Activated CD4-positive, alpha-beta T cell treated with anti-CD3 and anti-CD28 coated beads, Interleukin-2, Interleukin-6, amounts not matched to agents 100 ng/mL and 50 ng/mL, durations not matched to agents 16 hours and 8 hours (primary cell): ENCODE measurements at regions not wholly inside any gene's neighbourhood (a gene's known extent, or its start where the extent isn't known, plus 50 kb on each side); places are given as distances from the start of the nearest gene placed in this dataset.

Experiments
- DNase-seq: peaks from one replicate; pipeline ENCODE4 v3.0.0-alpha.2; 2020

DNA sequence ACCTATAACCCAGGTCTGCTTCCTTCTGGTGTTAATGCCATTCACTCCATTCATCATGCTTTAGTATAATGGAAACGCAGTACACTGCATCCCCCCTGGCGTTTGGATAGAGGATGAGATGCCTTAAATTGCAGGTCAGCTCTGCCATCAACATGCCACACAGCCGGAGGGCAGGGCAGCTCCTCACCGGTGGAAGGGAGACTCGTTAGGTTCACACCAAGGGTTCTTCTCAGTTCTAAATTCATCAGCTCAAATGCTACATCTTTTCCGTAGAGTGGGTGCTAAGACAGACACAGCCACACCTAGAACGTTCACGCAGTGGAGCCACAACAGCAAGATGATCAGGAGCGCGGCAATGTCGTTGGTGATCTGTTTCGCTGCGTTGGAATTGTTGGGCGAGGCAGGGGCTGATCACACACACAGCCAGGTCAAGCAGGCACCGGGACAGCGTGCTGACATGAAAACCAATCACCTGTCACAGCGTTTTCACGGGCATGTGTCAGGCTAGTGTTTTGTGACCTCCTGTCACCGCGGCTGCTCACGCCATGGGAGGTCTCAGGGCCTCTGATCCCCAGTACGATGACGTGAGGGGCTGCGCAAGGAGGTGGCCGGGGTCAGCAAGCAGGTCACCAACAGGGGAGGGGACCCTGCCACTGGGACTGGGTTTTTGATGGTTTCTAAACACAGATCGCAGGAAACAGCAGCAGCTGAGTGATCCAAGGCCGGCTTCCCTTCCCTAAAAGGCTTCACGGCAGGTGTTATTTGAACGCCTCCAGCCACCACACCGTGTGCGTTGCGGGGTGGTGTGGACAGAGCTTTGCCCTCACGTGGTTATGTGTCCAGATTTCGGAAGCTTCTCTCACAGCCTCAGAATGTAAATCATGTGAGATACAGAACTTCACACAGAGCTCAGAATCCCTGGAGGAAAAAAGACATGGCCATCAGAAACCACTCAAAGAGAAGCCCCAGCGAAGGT is 94.3 kb upstream of the IRS2 start:
- no peak for DNase-seq

DNA sequence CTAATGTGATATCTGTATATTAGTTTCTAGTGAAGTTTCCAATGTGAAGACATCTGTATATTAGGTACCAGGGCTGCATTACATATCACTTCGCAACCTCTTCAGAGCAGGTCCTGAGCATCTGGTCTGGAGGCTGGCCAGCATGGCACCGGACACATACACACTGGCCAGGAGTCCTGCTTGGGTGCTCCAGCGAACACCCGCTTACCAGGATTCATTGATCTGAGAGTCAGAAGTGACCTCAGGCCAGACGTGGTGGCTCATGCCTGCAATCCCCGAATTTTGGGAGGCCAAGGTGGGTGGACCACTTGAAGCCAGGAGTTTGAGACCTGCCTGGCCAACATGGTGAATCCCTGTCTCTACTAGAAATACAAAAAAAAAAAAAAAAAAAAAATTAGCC is 93.0 kb upstream of the IRS2 start:
- DNase-seq: no peak

DNA sequence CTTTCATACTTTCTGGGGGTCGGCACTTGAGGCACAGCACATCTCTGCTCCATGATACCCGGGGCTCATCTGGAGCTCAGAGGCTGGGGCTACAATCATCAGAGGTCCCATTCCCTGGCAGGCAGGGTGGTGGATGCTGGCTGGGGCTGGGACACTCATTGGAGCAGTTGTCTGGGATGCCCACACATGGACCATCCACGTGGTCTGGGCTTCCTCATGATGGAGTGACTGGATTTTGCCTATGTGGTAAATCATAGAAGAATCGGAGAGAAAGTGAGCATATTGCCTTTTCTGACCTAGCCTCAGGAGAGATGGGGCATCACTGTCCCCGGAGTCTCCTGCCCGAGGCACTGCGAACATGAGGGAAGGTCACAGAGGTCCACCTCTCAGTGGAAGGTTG is 91.4 kb upstream of the IRS2 start:
- no peak for DNase-seq

DNA sequence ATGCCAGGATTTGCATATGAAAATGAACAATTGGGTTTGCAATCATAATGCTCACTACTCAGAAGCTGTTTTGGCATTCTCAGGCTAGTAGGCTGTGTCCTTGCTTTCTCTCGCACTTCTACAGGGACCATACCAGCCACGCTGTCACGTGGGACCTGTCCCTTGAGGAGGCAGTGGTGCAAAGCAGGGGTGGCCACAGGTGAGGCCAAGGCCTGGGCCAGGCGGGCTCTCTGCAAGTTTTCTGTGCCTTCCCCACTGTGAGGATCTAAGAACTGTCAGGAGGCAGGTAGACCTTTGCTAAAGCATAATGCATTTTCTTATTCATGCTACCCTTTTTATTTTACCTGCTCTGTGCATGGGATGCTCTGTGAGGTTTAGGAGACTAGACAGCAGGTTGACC is 89.4 kb upstream of the IRS2 start:
- no peak for DNase-seq

DNA sequence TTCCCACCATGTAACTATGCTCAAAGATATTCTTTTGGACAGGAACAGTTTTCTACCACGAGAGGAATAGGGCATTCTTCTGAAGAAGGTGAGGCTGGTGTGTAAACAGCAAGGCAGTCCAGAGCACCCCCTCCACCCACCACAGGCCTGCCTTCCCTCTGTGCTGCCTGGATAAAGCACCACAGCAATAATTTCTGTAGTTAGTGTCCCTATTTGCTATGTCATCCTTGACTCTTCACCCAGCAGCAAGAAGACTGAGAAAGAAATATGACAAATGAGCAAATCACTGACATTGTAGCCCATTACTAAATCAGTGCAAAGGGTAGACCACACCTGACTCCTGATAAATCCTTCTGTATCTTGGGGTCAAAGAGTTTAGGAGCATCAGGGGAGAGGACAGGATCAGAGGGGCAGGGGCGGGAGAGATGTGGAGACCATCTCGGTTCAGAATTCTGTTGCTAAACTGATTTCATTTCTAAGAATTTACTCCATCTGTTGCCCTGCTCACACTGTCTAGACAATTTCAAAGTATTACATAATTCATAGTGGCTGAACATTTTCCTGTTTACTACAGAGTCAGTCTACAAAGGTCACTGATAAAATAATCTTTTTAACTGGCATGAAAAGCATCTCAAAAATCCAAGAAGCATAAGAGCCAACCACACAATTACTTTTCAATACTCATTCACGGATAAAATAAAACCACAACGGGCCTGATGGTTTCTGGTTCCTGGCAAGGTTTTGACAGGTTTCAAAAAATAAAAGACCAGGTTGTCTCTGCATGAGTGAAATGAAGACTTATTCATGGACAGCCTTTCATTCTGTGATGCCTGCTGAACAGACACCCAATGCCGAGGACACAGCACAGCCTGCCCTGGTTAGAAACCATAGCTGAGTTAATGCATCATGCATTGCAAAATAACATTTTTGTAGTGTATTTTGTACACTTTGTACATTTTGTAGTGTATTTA is 88.4 kb upstream of the IRS2 start:
- DNase-seq: peak; percentile 2

DNA sequence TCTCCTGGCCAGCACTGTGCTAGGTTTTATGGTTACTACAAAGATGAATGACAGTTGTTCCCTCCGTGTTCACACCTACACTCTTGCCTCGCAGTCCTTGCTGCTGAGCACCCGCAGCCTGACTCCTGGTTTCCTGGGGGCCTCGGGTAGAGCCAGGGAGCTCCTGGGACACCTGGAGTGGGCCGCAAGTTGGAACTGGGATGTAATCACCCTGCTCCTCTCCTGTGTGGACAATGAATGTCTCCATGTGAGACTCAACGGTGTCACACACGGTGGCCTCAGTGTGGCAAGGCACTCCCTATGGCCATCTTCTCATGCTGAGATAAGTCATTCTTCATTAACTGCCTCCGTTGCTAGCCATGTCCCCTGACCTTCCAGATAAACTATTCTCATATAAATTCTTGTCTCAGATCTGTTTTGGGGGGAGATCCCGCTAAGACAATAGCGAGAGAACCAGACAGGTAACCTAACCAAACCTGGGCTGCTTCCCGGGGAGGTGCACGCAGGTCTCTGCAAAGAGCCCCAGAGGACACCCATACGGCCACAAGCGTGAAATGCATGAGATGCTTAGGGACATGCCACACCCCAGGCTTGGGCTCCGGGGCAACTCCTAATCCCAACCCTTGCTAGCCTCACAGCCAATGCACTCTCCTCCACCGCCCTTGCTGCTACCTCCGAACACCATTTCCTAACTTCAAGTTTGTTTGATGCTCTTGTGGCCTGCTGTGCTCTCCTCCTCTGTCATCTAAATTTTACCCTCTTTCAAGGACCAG is 87.2 kb upstream of the IRS2 start:
- no peak for DNase-seq

DNA sequence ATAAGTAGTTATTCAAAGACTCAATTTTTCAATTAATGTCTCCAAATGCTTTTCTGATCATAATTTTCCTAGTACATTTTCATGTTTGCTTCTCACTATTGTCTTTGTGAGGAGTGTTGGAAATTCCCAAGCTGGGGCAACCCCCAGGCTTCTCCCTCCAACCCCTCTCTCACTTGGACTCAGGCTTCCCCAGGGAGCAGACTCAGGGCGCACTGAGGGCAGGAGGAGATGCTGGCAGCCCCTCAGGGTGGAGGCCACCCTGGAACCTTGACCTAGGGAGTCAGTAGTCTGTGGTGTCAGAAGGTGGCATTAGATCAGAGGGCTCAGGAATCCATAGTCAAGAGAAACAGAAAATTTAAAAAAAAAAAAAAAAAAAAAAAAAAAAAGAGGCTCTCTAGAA is 86.5 kb upstream of the IRS2 start:
- no peak for DNase-seq

DNA sequence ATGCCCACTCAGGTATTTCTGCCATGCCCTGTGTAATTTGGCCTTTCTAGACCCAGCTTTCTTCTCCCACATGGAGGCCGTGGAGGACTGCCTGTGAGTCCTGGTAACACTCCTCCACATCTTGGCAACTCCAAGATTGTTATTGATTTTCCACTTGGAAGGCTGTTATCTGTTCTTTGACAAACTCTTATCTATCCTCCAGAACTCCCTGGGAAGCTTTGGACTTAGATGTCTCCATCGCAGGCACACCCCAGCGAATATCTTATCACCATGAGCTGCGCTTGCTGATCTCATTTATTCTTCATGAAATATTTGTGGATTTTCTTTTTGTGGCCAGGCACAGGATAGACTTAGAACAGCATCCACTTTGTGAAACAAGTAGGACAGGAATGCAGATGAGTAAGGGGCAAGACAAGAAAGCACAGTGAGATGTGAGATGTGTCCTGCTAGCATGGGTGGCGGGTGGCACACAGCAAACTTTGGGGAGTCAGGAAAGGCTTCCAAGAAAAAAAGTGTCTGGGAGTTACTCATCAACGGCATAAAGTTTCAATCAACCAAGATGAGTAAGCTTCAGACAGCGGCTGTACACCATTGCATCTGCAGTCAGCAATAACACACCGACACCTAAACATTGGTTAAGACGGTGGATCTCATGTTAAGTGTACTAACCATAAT is 84.5 kb upstream of the IRS2 start:
- DNase-seq: no peak

DNA sequence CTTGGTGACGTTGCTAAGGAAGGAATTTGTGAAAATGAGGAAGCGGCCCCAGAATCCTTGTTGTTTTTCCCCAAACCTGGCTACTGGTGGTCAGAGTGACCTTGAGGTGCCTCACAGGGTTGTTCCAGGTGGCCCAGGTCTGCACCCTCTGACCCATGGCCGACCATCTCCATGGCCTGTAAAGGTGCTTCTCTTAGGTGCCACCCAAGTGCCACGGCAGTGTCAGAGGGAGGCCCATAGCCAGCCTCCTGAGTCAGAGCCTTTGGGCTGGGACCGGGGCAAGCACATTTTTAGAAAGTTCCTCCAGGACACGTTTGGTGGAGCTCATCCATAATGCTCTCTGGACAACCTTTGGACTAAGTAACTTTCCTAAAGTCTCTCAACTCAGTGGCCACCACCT is 83.9 kb upstream of the IRS2 start:
- DNase-seq: no peak

DNA sequence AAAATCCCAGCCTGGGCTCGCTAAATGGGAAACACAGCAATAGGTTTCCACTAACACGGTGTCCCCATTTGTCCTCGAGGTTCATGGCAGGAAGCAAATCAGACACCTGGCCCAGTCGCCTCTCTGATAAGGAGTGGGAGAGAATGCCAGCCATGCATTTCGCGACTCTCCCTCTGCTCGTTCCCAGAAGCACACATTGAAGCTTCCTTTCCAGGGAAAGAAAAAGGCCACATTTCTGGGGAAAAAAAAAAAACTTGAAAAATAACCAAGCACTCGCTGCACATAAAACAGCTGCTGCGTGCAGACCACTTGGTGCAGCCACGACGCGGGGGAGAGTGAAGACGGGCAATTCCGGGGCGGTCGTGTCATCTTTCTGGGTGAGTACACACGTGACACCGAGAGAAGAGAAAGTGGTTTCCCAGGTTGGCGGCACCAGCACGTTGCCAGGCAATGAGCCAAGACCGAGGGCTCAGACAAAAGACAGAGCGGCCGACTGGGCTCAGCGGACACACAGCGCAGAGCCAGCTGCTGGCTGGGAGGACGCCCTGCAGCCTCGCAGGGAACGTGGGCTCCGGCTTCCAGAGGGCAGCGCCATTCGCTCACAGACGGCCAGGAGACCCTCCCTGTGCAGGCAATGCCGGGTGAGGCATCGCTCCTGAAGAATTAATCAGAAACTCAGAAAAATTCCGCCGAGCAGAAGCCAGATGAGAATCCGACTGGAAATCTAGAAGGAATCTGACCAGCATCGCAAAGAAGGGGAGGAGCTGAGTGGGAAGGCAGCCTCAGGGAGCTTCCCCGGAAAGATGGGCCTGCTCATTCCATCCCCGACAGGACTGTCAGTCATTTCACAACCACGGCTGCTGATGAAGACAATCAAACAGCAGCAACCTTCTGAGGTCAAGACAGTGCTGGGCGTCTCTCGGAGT is 83.2 kb upstream of the IRS2 start:
- peak; percentile 8 for DNase-seq

DNA sequence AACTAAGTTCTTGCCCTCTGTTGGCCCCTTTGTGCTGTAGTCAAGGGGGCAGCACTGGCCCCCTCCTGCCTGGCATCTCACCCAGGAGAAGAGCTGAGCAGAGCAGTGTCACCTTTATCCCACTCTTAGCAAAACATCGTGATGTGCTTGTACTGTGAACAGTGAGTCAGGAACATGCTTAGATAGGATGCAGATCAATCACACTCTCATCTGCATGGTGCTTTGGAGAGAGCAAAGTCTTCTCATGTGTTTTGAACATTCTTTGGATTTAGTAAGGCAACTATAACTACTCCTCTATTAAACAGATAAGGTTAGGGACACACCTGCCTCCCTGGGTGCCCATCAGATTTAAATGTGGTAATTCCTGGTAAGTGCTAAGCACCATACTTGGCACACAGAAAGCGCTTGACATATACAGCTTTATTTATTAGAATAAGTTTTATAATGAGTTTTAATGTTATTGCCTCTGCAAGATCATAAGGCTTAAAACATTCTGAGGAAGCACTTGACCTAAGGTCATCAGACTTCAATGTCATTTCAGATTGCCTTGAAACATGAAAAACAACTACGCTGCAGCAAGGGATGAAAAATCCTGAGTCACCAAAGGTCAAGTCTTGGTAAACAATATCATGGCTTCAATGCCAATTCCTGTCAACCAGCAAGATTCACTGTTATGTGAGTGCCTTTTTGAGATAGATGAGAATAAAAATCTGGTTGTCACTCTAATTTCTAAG is 82.4 kb upstream of the IRS2 start:
- DNase-seq: no peak

DNA sequence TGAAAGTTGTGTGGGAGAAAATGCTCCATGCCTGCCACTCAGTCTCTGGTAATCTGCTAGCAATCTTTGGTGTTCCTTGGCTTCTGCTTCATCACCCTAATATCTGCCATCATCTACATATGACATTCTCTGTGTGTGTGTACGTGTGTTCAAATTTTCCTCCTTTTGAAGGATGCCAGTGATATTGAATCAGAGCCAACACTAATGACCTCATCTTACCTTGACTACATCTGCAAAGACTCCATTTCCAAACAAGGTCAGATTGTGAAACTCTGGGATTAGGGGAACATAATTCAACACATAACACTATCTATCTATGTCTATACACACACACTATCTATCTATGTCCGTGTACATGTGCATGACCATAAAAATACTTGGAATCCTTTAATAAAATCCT is 81.4 kb upstream of the IRS2 start:
- DNase-seq: no peak

DNA sequence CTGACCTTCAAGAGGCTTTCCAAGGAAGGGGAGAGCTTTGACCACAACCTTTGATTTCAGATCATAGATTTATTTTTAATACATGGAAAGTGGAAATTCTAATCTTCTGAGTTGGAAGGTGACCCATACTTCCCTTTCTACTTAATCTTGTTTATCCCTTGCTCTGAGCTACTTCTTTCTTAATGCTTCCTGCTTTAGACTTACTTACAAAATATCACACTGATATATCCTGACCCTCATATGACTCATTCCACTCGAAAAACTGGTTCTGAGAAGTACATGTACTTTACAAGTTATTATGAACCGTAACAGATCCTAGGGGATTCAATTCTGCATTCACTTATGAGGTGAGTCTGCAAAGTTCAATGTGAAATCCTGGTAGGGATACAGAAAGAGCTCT is 76.2 kb upstream of the IRS2 start:
- no peak for DNase-seq

DNA sequence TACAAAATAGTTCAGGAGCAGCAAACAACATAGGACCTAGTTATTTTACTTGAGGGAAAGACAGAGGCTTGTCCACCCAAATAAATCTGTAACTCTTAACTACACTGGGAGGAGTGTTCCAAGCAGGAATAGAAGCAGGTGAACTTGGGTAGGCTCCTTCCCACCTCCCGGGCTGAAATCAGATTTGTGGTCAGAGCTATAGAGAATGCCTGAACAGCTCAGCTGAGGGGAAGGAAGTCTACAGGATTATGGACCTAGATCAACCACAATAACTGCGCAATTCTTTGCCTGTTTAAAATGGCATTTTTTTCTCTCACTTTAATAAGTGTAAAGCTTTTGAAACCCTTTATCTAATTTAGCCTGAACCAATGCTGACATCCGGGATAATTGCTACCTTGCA is 73.5 kb upstream of the IRS2 start:
- DNase-seq: no peak

DNA sequence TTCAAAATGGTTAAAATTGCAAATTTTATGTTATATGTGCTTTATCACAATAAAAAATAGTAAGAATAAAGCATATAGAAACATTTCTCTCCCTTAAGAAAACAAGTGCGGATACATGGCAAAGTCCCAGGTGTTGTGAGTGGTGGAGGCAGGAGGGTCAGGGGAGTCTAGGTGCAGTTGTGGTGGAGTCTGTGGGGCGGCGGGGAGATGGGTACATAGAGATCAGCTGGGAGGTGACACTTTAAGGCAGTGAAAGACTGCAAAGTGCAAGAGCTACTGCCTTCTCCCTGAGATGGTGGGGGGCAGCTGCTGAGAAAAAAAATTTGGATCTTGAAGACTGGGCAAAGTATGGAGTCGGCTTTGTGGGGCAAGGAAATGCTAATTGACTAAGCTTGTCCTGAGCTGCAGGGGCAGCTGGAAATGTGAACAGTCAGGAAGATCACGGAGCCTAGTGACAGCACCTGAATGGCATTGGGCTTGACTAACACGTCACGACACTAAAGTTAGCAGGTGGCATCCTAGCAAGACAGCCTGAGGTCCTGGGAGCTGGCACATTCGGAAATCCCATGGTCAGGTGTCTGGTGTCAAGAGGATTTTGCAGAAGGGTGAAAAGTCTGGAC is 72.9 kb upstream of the IRS2 start:
- no peak for DNase-seq

DNA sequence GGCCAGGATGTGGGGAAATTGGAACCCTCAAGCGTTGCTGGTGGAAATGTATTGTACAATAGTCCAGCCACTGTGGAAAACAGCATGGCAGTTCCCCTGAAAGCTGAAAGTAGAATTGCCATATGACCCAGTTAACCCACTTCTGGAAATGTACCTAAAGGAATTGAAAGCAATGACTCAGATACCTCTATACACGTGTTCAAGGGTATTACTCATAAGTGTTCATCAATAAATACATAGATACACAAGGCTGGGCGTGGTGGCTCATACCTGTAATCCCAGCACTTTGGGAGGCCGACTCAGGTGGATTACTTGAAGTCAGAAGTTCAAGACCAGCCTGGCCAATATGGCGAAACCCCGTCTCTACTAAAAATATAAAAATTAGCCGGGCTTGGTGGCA is 71.9 kb upstream of the IRS2 start:
- no peak for DNase-seq

DNA sequence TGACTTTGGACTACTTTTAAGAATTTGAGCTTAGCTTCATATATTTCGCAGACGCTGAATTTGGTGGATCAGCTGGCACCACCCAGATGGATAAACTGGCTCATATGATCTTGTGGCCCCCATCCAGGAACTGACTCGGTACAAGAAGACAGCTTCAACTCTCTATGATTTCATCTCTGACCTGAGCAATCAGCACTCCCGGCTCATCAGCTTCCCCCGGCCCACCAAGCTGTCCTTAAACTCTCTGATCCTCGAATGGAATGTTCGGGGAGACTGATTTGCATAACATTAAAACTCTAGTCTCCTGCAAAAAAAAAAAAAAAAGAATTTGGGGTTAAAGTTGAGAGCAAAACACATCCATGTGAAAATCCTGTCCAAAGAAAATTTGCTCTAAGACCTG is 71.4 kb upstream of the IRS2 start:
- no peak for DNase-seq

DNA sequence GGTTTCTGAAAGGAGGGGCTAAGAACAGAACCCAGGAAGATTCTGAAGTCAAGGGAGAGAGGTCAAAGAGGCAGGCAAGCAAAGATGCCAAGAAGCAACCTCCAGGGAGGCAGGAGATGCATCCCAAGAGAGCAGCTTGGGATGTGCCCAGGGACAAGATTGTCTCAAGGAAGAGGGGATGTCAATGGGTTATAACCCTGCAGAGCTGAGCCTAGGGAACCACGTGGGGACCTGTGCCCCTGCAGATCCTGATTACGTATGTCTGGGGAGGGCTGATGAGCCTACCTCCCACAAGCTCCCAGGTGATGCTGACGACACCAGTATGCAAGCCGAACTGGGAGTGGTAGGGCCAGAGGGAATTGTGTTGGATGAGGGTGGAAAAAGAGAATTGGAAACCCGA is 70.9 kb upstream of the IRS2 start:
- DNase-seq: no peak

DNA sequence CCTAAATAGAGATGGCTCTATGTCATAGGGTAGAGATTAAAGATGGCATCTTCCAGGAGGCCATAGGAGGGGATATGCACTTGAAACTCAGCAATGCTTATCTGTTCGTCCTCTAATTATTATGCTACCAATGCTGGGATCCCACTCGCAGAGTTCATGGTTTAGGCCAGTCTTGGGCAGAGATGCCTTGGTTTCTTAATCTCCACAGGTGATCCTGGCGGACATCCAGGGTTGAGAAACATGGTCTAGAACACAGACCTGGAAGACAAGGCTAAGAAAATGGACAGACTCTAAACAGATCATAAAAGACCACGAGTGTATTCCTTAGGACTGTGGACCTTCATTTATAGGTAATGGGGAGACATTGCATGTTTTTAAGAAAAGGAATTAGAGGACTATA is 70.0 kb upstream of the IRS2 start:
- no peak for DNase-seq

DNA sequence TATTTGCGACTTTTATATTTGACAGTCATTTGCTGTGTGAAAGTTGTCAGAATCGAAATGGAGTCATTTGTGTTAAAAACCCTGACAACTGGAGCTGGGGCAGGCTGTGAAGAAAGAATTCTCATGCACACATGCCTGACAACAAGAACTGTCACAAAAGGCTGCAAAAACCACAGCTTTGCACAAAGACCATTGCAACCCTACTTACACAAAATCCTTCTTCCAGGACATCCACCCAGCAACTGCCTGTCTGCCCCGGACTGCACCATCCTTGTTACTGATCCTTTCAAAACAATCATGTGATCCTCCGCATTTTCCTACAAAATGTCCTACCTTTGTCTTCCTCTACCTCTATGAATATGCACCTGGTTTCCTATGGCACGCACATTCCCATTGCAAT is 66.8 kb upstream of the IRS2 start:
- DNase-seq: no peak
